Lung (tissue), 11 donors: ENCODE measurements at regions not wholly inside any gene's neighbourhood (a gene's known extent, or its start where the extent isn't known, plus 50 kb on each side); places are given as distances from the start of the nearest gene placed in this dataset.

Experiments
- ATAC-seq: fragments of 200-7000 bp; cut with Tn5 transposase; one replicate; pipeline ENCODE4 v1.9.1; 2020; ENCODE audit warnings: moderate number of reproducible peaks; ENCODE audit not compliant: insufficient read depth, low FRiP score
- DNase-seq, 3 donors: peaks; one replicate each; pipeline ENCODE4 v3.0.0-alpha.2; 2013 to 2017
- H3K27ac ChIP-seq, 2 donors: one replicate each; pipeline ENCODE4 v1.5.1; 2013; ENCODE audit warnings: mild to moderate bottlenecking in 2 of 2, moderate library complexity in 2 of 2, control low read depth in 1 of 2, inconsistent platforms in 1 of 2, low read depth in 1 of 2, low read length in 1 of 2
- H3K27me3 ChIP-seq, 3 donors: one replicate each; pipeline ENCODE4 v1.5.1; 2013; ENCODE audit warnings: low read length in 2 of 3; ENCODE audit not compliant: control insufficient read depth in 3 of 3, insufficient read depth in 3 of 3
- H3K36me3 ChIP-seq, 4 donors: one replicate each; pipeline ENCODE4 v1.5.1; 2013; ENCODE audit warnings: low read length in 4 of 4, mild to moderate bottlenecking in 1 of 4, moderate library complexity in 1 of 4; ENCODE audit not compliant: control insufficient read depth in 4 of 4, insufficient read depth in 4 of 4
- H3K4me1 ChIP-seq, 5 donors: one replicate each; pipeline ENCODE4 v1.5.1; 2013; ENCODE audit warnings: low read length in 5 of 5, mild to moderate bottlenecking in 2 of 5, moderate library complexity in 1 of 5; ENCODE audit not compliant: control insufficient read depth in 5 of 5, insufficient read depth in 5 of 5
- H3K4me3 ChIP-seq: one replicate; pipeline ENCODE4 v1.5.1; 2013; ENCODE audit warnings: mild to moderate bottlenecking, control low read depth, moderate library complexity
- H3K9ac ChIP-seq, 2 donors: one replicate each; pipeline ENCODE4 v1.5.1; 2013; ENCODE audit warnings: low read length in 2 of 2, control low read depth in 1 of 2; ENCODE audit not compliant: insufficient read depth in 1 of 2
- H3K9me3 ChIP-seq, 4 donors: one replicate each; pipeline ENCODE4 v1.5.1; 2013; ENCODE audit warnings: low read length in 3 of 4, mild to moderate bottlenecking in 1 of 4, moderate library complexity in 1 of 4; ENCODE audit not compliant: control insufficient read depth in 4 of 4, insufficient read depth in 3 of 4
- WGBS, 2 donors: extraction: QIAGEN DNeasy Blood & Tissue Kit; methylation state at CpG; one replicate each; pipeline ENCODE4 v1.1.7; 2013; 5-methylcytosine and 5-hydroxymethylcytosine counted together
- TF ChIP-seq, protein P1 (sequence below): IDR thresholded peaks from 2 replicates; pipeline ENCODE4 v1.5.1; 2012; ENCODE audit warnings: mild to moderate bottlenecking; ENCODE audit errors: control extremely low read depth, extremely low read depth
- donor health status: control.
- donor health status: control.
- donor health status: Bipolar disorder and iron deficiency.
- donor health status: healthy.
- donor health status: DM: yes; HTN: yes; CAD: no.

DNA sequence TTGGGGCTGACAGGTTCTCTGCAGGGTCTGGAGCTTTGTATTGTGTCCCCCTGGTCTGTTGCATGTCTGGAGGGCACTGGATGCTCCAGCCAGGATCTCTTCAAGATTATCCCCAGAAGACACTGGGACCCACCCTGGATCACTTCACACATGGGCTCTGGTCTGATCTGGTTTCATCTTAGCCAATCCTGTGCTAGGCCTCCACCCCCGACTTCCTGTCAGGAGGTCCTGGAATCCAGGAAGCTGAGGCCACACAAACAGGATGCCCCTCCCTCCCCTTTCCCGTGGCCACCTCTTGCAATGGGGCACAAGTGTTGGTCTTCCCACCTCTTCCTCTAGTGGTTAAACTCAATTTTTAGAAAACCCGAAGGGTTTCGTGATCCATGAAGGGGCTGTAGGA, 242.6 kb upstream of the MVB12B start:
- H3K27ac ChIP-seq: no peak overlapping the region
- 54 to 58% methylated on average over 4 of the region's 4 CpGs for WGBS, 2 donors
- TF ChIP-seq, protein P1, sequence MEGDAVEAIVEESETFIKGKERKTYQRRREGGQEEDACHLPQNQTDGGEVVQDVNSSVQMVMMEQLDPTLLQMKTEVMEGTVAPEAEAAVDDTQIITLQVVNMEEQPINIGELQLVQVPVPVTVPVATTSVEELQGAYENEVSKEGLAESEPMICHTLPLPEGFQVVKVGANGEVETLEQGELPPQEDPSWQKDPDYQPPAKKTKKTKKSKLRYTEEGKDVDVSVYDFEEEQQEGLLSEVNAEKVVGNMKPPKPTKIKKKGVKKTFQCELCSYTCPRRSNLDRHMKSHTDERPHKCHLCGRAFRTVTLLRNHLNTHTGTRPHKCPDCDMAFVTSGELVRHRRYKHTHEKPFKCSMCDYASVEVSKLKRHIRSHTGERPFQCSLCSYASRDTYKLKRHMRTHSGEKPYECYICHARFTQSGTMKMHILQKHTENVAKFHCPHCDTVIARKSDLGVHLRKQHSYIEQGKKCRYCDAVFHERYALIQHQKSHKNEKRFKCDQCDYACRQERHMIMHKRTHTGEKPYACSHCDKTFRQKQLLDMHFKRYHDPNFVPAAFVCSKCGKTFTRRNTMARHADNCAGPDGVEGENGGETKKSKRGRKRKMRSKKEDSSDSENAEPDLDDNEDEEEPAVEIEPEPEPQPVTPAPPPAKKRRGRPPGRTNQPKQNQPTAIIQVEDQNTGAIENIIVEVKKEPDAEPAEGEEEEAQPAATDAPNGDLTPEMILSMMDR: no peak
- no peaks in the 10 kb centered on the region for H3K36me3 ChIP-seq
- DNase-seq (no peak), ATAC-seq (no peak)
- H3K9ac ChIP-seq: no peak overlapping the region
- no peaks in the 10 kb centered on the region for H3K4me1 ChIP-seq
- no peak overlapping the region for H3K4me3 ChIP-seq
- H3K9me3 ChIP-seq: peaks cover 0 to 6% (median 0%) of the 10 kb centered on the region in 4 donors
- H3K27me3 ChIP-seq: no peaks in the 10 kb centered on the region

DNA sequence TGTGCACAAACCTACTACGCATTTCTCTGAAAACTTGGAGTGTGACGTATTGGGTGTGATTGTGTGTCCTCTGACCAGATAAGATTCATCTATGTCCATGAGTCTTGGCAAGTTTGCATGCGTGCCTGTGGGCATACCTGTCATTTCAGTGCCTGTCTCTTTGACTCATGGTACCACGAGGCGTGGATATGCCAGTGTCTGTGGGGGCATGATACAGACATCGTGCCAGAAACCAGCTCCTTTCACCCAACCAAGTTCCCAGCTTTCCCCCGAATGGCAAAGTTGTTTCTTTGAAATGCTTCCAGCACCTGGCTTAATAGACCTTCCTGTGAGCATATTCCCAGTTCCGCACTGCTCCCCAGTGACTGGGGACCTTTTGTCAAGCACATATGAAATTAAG, 241.9 kb upstream of the MVB12B start:
- H3K27me3 ChIP-seq: no peaks in the 10 kb centered on the region
- no peak overlapping the region for H3K9ac ChIP-seq
- 83 to 89% methylated on average over 8 of the region's 8 CpGs for WGBS, 2 donors
- no peak overlapping the region for H3K4me3 ChIP-seq
- peaks cover 0 to 6% (median 0%) of the 10 kb centered on the region in 4 donors for H3K9me3 ChIP-seq
- DNase-seq: no peak
- no peak overlapping the region for H3K27ac ChIP-seq
- no peaks in the 10 kb centered on the region for H3K4me1 ChIP-seq
- no peak for ATAC-seq
- TF ChIP-seq, protein P1: no peak
- H3K36me3 ChIP-seq: no peaks in the 10 kb centered on the region

GRCh38 chr9:126085170-126085569, 241.5 kb upstream of the MVB12B start:
- 70 to 88% methylated on average over 2 of the region's 2 CpGs for WGBS, 2 donors

More at GRCh38 chr9:126085170-126085569, 241.5 kb upstream of the MVB12B start:
- Histone ChIP-seq H3K9ac (no peak overlapping the region), H3K4me3 (no peak overlapping the region), H3K9me3 (peaks cover 0 to 6% (median 0%) of the 10 kb centered on the region in 4 donors), H3K4me1 (no peaks in the 10 kb centered on the region), H3K36me3 (no peaks in the 10 kb centered on the region), H3K27ac (no peak overlapping the region), H3K27me3 (no peaks in the 10 kb centered on the region)
- TF ChIP-seq, protein P1: no peak
- no peak for ATAC-seq
- no peak for DNase-seq
